GM12873 (cell line): ENCODE measurements at regions not wholly inside any gene's neighbourhood (a gene's known extent, or its start where the extent isn't known, plus 50 kb on each side); places are given as distances from the start of the nearest gene placed in this dataset.

Experiments used
- TF ChIP-seq, protein P1 (sequence below): IDR thresholded peaks from 2 replicates; pipeline ENCODE4 v1.5.1; 2012; ENCODE audit warnings: low read depth, mild to moderate bottlenecking, moderate library complexity, low read length, control low read depth; ENCODE audit not compliant: insufficient read depth; ENCODE audit errors: missing control alignments

DNA sequence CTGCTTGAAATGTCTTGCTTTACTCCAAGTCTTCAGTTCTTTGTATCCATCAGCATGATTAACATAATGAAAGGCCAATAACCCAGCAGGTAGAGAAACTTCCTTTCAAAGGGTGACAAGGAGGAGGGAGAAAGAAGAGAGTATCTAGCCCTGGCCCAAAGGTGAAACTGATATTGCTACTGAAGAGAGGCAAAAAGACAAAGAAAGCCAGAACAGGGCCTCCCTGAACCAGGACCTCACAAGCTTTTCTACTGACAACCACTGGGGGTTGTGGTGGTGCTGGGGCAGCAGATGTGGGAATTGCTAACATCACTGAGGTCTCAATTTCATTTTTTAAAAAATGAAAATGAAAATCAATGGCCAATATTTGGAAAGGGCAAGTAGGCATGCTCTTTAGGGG is 234.1 kb downstream of the RSL24D1 start:
- TF ChIP-seq, protein P1, sequence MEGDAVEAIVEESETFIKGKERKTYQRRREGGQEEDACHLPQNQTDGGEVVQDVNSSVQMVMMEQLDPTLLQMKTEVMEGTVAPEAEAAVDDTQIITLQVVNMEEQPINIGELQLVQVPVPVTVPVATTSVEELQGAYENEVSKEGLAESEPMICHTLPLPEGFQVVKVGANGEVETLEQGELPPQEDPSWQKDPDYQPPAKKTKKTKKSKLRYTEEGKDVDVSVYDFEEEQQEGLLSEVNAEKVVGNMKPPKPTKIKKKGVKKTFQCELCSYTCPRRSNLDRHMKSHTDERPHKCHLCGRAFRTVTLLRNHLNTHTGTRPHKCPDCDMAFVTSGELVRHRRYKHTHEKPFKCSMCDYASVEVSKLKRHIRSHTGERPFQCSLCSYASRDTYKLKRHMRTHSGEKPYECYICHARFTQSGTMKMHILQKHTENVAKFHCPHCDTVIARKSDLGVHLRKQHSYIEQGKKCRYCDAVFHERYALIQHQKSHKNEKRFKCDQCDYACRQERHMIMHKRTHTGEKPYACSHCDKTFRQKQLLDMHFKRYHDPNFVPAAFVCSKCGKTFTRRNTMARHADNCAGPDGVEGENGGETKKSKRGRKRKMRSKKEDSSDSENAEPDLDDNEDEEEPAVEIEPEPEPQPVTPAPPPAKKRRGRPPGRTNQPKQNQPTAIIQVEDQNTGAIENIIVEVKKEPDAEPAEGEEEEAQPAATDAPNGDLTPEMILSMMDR: no peak

DNA sequence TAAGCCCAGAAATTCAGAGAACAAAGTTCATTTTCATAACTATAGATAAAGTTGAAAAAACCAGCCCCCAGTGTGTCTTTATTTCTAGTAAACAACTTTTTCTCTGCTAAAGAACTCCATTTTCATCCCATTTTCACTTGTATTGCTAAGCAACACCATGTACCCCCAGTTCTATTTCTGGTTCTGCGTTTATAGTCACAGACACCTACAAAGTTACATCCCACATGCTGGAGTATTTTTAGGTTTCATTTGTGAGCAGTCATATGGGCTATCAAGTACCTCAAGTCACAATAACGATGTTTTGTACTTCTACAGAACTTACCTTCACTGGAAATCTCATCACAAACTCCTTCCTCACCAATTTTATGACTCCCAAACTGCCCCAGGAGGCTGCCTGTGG is 236.5 kb downstream of the RSL24D1 start:
- TF ChIP-seq, protein P1: no peak

DNA sequence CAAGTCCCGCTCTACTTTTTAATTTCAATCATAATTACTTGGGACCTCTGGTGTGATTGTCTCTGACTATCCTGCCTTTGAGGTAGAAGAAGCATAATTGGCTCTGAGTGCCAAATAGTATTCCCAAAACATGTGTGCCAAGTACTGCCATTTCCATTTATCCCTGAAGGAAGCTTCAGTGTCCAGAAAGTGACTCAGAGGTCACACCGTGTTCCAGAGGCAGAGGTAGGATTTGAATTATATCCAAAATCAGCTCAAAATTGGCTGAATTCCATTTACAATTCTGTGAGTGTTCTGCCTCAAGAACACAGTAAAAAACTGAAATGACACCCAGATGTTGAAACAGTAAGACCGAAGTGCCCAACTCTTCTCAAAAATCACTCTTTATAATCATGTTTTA is 255.3 kb downstream of the RSL24D1 start:
- TF ChIP-seq, protein P1: no peak

DNA sequence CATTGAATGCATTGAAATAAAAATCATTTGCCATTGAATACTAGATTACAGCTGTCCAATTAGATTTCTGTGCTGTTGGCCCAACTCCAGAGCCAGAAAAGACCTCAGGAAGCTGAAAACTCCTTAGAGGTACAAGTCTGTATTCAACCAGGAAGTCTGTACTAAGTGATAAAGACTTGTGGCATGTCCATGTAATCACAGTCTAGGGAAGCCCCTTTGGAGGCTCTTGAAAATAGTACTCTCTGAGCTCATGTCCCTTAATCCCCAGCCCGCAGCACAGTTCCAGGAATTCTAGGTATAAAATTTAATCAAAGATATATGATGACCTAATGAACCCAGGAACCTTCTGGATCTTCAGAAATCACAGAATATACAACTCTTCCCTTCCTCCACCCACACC is 279.4 kb downstream of the RSL24D1 start:
- TF ChIP-seq, protein P1: no peak

DNA sequence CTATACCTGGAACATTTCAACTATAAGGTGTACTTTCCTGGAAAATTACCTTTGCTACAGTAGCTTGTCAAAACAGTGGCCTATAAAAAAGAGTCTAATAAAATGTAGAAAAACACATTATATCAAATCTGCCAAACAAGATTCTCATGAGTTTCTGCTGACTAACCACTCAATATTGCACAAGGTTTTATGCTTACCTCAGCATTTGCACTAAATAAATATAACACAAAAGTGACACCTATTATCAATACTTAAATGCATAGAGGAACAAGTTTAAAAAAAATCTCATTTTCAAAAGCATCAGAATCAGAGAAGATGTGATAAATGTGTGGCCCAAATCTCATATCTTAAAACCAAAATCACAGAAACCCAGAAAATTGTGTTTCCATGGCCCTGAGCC is 281.4 kb downstream of the RSL24D1 start:
- TF ChIP-seq, protein P1: no peak

DNA sequence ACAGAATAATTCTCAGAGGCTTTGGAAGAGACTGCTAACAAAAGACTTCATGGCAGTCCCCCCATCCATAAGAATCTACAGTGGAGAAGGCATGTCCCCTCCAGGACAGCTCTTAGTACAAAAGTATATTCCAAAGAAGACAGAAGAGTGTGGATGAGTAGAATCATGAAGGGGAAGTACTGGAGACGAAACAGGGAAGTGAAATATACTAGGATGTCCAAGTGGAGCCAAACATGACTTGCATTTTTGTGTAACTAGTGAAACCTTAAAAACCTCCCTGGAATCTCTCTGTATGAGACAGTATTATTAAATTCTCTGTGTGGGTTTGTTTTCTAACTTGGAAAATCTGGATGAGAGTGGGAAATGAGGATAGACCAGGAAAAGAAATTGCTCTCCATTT is 312.4 kb downstream of the RSL24D1 start:
- TF ChIP-seq, protein P1: no peak

DNA sequence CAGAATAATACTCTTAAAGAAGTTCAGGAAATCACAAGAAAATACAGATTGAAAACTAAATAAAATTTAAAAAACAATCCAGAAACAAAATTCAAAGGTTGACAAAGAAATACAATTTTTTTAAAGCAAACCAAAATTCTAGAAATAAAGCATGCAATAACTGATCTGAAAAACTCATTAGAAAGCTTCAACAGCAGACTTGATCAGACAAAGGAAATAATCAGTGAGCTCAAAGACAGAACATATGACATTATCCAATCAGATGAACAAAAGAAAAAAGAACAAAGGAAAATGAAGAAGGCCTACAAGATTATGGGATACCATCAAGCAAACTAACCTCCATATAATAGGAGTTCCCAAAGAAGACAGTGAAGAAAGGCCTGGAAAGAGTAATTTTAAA is 336.8 kb downstream of the RSL24D1 start:
- TF ChIP-seq, protein P1: no peak
